C4-2B (cell line): ENCODE measurements at regions not wholly inside any gene's neighbourhood (a gene's known extent, or its start where the extent isn't known, plus 50 kb on each side); places are given as distances from the start of the nearest gene placed in this dataset.

Experiments
- ZFX ChIP-seq: fragments of 450-650 bp; IDR thresholded peaks from 2 replicates; pipeline ENCODE4 v1.6.1; 2017
- TF ChIP-seq, protein P1 (sequence below): fragments of 450-650 bp; conservative IDR thresholded peaks from 2 replicates; pipeline ENCODE4 v1.5.1; 2017; ENCODE audit warnings: mild to moderate bottlenecking

GRCh38 chr4:8778760-8779159, 92.9 kb downstream of the HMX1 start:
- TF ChIP-seq, protein P1, sequence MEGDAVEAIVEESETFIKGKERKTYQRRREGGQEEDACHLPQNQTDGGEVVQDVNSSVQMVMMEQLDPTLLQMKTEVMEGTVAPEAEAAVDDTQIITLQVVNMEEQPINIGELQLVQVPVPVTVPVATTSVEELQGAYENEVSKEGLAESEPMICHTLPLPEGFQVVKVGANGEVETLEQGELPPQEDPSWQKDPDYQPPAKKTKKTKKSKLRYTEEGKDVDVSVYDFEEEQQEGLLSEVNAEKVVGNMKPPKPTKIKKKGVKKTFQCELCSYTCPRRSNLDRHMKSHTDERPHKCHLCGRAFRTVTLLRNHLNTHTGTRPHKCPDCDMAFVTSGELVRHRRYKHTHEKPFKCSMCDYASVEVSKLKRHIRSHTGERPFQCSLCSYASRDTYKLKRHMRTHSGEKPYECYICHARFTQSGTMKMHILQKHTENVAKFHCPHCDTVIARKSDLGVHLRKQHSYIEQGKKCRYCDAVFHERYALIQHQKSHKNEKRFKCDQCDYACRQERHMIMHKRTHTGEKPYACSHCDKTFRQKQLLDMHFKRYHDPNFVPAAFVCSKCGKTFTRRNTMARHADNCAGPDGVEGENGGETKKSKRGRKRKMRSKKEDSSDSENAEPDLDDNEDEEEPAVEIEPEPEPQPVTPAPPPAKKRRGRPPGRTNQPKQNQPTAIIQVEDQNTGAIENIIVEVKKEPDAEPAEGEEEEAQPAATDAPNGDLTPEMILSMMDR = no peak
- TF ChIP-seq ZFX = no peak
